NCI-H460 (cell line): ENCODE measurements at regions not wholly inside any gene's neighbourhood (a gene's known extent, or its start where the extent isn't known, plus 50 kb on each side); places are given as distances from the start of the nearest gene placed in this dataset.

Source experiments
- DNase-seq: peaks from one replicate; pipeline ENCODE4 v3.0.0-alpha.2; 2016; ENCODE audit warnings: low read depth; ENCODE audit errors: extremely low read depth

- no peak for DNase-seq
These were observed 70.4 kb upstream of the BACH1 start for GRCh38 chr21:29228306-29228705.

- peak; percentile 42 for DNase-seq
These were observed 68.0 kb upstream of the BACH1 start for GRCh38 chr21:29230551-29231261.

DNA sequence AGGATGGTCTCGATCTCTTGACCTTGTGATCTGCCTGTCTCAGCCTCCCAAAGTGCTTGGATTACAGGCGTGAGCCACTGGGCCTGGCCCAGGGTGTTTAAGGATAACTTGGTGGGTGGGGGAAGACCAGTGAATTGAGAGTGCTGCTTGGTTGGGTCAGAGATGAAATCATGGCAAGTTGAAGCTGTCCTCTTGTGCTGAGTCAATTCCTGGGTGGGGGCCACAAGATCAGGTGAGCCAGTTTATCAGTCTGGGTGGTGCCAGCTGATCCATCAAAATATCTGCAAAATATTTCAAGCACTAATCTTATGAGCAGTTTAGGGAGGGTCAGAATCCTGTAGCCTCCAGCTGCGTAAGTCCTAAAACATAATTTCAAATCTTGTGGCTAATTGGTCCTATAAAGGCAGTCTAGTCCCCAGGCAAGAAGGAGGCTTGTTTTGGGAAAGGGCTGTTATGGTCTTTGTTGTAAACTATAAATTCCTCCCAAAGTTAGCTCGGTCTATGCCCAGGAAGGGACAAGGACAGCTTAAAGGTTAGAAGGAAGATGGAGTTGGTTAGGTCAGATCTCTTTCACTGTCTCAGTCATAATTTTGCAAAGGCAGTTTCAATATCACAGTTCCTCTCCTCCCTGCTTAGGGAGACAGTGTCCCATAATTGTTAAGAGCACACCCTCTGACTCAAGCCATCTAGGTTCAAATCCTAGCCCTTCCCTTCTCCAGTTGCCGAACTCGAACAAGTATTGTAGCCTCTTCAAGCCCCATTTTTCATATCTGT lies 66.8 kb upstream of the BACH1 start:
- no peak for DNase-seq

DNA sequence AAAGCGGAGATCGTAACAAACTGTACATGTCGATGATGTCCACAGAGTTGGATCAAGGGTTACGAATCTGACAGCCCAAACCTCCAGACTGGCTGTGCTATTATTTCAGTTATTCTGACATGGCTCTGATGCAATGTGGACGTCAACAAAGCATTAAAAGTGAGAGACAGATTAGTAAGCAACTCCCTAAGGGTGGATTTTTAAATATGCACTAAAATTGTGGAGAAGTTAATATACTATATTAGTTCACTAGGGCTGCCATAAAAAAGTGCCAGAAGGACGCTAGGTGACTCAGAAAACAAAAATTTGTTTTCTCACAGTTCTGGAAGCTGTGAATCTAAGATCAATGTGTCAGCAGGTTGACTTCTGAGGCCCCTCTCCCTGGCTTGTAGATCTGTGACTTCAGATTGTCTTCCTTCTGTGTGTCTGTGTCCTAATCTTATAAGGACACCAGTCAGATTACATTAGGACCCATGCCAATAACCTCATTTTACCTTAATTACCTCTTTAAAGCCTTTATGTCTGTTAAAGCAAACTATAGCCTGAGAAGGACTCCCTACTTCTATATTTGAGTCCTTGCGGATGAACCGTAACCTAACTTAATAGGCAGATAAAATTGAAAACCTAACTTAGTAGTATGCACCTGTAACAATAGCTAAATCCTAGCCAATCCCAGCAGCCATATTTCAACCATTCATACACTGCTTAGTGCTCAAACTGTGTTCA lies 66.0 kb upstream of the BACH1 start:
- DNase-seq, result peak; percentile 32

- DNase-seq, result no peak
These were observed 65.5 kb upstream of the BACH1 start for GRCh38 chr21:29233256-29233546.

DNA sequence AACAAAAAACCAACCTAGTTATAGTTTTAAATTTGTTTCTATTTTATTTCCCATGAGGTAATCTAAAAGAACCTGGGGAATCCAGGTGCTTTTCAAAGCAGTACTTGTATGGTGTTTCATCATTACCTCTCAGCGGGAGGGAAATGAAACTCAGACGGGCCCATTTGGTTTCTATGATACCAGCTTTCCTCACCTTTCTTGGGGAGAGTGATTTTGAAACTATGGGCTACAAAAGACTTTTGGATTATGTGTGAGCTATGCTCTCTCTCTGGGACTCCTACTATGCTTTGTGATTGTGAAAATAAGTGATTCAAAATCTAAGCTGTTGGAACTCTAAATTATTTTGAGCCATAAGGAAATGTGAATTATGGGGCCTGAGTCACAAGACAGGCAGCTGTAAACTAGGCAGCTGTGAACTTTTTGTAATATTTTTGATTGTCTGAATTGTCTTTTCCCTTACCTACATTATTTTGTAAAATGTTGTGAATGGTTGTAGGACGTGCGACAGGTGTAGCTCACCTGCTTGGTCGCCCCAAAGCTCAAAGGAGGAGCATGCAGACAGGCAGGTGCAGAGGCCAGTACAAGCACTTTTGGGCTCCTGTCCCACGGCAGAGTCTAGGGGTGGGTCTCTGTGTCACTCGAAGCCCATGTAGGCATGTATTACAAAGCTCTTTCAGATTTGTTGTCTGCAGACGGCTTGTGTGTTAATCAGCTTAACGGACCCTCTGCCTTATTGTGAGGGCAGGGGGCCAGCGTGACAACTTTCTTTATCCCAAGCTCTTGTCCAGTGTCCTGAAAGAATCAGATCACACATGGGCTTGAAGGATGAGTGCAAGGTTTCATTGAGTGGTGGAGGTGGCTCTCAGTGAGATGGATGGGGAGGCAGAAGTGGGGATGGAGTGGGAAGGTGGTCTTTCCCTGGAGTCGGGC lies 64.8 kb upstream of the BACH1 start:
- no peak for DNase-seq

- DNase-seq, result no peak
These were observed 63.0 kb upstream of the BACH1 start for GRCh38 chr21:29235714-29236197.

DNA sequence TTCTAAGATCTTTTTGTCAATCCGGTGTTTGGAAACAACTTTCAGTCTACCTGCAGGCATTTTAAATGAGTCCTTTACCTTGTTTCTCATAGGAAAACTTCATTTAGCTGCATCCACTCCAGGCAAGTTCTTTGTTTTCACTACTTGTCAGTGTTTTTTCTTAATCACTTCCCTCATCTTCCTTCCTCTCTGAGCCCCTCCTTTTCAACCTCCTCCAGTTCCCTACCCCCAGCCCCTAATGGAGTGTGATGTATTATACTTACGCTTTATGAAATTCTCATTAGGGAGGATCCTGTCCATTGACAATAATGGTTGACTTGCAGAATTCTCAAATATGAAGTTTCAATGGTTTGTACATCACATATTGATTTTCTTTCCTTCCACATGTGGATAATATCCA lies 62.5 kb upstream of the BACH1 start:
- DNase-seq, result no peak

GRCh38 chr21:29237110-29238052 lies 61.3 kb upstream of the BACH1 start:
- no peak for DNase-seq

GRCh38 chr21:29238053-29238966 lies 60.4 kb upstream of the BACH1 start:
- DNase-seq, result no peak

DNA sequence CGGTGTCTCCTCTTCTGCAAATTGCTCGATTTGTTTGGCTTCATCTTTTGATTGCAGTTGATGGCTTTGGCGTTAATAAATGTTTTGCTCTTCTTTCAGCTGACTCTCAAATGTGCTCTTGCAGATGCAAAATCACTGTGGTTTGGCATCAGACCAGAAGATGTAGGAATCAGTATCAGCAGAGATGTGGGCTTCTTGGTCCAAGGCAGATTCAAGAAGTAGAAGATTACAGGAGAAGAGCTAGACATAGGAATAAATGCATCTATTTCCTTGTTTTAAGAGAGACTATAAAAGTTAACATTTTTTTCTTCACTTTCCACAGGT lies 59.8 kb upstream of the BACH1 start:
- DNase-seq, result no peak

- no peak for DNase-seq
These were observed 58.6 kb upstream of the BACH1 start for GRCh38 chr21:29240136-29240535.

DNA sequence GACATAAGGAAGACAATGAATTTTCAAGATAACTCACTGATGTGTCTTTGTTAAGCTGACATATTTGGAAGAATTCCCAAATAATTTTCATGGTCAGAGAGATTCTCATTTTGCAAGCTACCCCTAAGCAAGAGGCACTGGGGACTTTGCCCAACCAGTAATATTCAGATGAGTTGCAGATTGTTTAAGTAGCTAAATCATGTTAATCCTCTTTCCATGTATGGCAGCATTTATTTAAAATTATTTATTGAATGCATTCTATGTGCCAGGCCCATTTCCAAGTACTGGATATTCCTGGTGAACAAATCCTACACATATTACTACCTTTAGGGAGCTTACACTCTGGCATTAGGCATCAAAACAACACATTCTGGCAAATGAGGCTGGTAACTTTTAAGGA lies 56.5 kb upstream of the BACH1 start:
- no peak for DNase-seq

- no peak for DNase-seq
These were observed 55.5 kb upstream of the BACH1 start for GRCh38 chr21:29243188-29243587.

- no peak for DNase-seq
These were observed 53.5 kb upstream of the BACH1 start for GRCh38 chr21:29245104-29245643.

DNA sequence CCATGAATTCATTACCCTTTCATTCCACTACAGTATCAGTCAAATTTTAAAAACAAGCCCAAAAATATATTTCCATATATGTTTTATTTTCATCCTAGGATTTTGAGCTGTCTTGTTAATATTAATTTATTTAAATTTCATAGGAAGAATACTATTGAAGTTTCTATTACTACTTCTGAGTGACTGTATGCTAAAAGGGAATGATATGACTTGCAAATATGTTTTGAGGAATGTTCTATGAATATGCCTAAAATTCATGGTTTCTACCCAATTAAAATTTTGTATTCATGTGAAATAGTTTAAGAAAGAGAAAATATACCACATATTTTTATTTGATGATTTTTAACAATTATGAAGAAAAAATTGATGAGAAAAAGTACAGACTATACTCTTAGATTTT lies 52.9 kb upstream of the BACH1 start:
- DNase-seq, result no peak

GRCh38 chr21:29246614-29247013 lies 52.1 kb upstream of the BACH1 start:
- DNase-seq, result no peak

DNA sequence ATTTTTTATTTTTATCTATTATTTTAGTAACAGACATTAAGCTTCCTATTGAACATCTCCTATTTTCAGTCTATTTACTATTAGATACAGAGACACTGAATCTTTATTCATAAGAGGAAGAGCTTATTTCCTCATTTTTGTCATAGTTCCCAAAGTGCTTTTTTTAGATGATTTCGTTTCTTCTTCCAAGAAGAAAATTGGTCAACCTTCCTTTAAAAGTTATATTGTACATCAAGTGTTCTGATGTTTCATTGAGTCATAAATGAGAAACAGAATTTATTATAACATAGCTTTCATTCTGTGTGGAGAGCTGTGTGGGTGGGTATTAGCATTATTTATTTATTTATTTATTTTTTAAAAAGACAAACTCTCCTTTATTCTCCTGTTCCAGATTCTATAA lies 50.6 kb upstream of the BACH1 start:
- no peak for DNase-seq
